D341Med (cell line): ENCODE measurements at regions not wholly inside any gene's neighbourhood (a gene's known extent, or its start where the extent isn't known, plus 50 kb on each side); places are given as distances from the start of the nearest gene placed in this dataset.

Experiments
- DNase-seq: peaks from one replicate; pipeline ENCODE4 v3.0.0; 2012; ENCODE audit warnings: low spot score

- DNase-seq, result no peak
These were observed 63.6 kb downstream of the PCDH7 start for GRCh38 chr4:30783751-30784150.

- no peak for DNase-seq
These were observed 69.1 kb downstream of the PCDH7 start for GRCh38 chr4:30789219-30789671.

GRCh38 chr4:30790123-30790522, 70.0 kb downstream of the PCDH7 start:
- DNase-seq, result no peak

- no peak for DNase-seq
These were observed 70.8 kb downstream of the PCDH7 start for GRCh38 chr4:30790998-30791397.

- DNase-seq, result no peak
These were observed 72.4 kb downstream of the PCDH7 start for GRCh38 chr4:30792601-30793000.

- no peak for DNase-seq
These were observed 81.7 kb downstream of the PCDH7 start for GRCh38 chr4:30801876-30802275.

- DNase-seq, result no peak
These were observed 82.6 kb downstream of the PCDH7 start for GRCh38 chr4:30802622-30803323.

- DNase-seq, result no peak
These were observed 88.1 kb downstream of the PCDH7 start for GRCh38 chr4:30808276-30808675.

GRCh38 chr4:30811296-30811695, 91.1 kb downstream of the PCDH7 start:
- DNase-seq, result no peak

- DNase-seq, result no peak
These were observed 95.5 kb downstream of the PCDH7 start for GRCh38 chr4:30815685-30816084.

GRCh38 chr4:30817447-30817846, 97.3 kb downstream of the PCDH7 start:
- no peak for DNase-seq

- no peak for DNase-seq
These were observed 98.4 kb downstream of the PCDH7 start for GRCh38 chr4:30818541-30818940.

- no peak for DNase-seq
These were observed 101.1 kb downstream of the PCDH7 start for GRCh38 chr4:30821275-30821674.

- no peak for DNase-seq
These were observed 101.9 kb downstream of the PCDH7 start for GRCh38 chr4:30821859-30822612.

GRCh38 chr4:30822911-30823551, 102.9 kb downstream of the PCDH7 start:
- DNase-seq, result no peak

GRCh38 chr4:30825008-30825770, 105.0 kb downstream of the PCDH7 start:
- DNase-seq, result no peak

- DNase-seq, result no peak
These were observed 108.2 kb downstream of the PCDH7 start for GRCh38 chr4:30828264-30828926.

- DNase-seq, result no peak
These were observed 112.5 kb downstream of the PCDH7 start for GRCh38 chr4:30832639-30833038.

- DNase-seq, result no peak
These were observed 113.0 kb downstream of the PCDH7 start for GRCh38 chr4:30833206-30833605.

- no peak for DNase-seq
These were observed 114.9 kb downstream of the PCDH7 start for GRCh38 chr4:30835044-30835443.

GRCh38 chr4:30836231-30836630, 116.1 kb downstream of the PCDH7 start:
- no peak for DNase-seq

- DNase-seq, result peak; percentile 12
These were observed 117.0 kb downstream of the PCDH7 start for GRCh38 chr4:30837131-30837539.
